ENCODE measurements at regions not wholly inside any gene's neighbourhood (a gene's known extent, or its start where the extent isn't known, plus 50 kb on each side); places are given as distances from the start of the nearest gene placed in this dataset.

GRCh38 chr5:56496581-56497063 lies 263.5 kb upstream of the ANKRD55 start:
- H3K27me3 Mint-ChIP-seq, result no peaks in the 10 kb centered on the region

DNA sequence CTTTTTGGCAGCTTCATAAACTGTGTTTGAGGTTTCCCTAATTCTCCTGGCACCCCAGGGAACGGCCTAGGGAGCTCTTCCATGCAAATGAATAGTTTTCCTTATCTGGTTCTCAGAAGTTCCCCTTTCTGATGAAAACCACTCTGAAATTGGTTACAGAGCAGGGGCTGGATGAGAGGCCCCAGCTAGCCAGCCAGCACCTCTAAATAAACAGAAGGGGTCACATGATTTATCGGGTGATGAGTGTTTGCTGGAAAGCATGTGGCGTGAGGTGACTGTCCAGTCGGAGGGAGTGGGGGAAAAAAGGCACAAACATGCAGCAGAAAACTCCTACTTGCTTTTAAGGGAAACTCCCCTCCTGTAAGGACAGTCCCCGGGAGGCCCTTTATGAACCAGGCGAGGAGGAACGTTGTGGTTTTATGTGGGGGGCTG lies 261.2 kb upstream of the ANKRD55 start:
- DNase-seq, result no peak
- peaks cover 34% of the 10 kb centered on the region for H3K4me1 Mint-ChIP-seq
- no peaks in the 10 kb centered on the region for H3K36me3 Mint-ChIP-seq (ENCODE audit: low read depth)
- H3K27me3 Mint-ChIP-seq, result no peaks in the 10 kb centered on the region
- H3K27ac Mint-ChIP-seq, result no peak overlapping the region
- no peak overlapping the region for H3K4me3 Mint-ChIP-seq
- POLR2A ChIA-PET, result interaction anchor here (0.6 kb wide), 1 partner anchor 273 kb away, joined by 4 read pairs; no protein-coding TSS in a partner anchor
- H3K9me3 Mint-ChIP-seq, result no peaks in the 10 kb centered on the region
- CTCF ChIA-PET, result interaction anchor here (0.6 to 1.5 kb wide), 4 partner anchors 15 to 653 kb away, joined by 3 to 5 read pairs (median 4); no protein-coding TSS in a partner anchor

More at GRCh38 chr5:56496581-56497063, 263.5 kb upstream of the ANKRD55 start:
- Mint-ChIP-seq H3K27ac (no peak overlapping the region), H3K36me3 (ENCODE audit: low read depth) (no peaks in the 10 kb centered on the region), H3K4me3 (no peak overlapping the region), H3K4me1 (peaks cover 28% of the 10 kb centered on the region), H3K9me3 (no peaks in the 10 kb centered on the region)
- POLR2A ChIA-PET, result no interaction called here
- DNase-seq, result no peak
- CTCF ChIA-PET, result no interaction called here

DNA sequence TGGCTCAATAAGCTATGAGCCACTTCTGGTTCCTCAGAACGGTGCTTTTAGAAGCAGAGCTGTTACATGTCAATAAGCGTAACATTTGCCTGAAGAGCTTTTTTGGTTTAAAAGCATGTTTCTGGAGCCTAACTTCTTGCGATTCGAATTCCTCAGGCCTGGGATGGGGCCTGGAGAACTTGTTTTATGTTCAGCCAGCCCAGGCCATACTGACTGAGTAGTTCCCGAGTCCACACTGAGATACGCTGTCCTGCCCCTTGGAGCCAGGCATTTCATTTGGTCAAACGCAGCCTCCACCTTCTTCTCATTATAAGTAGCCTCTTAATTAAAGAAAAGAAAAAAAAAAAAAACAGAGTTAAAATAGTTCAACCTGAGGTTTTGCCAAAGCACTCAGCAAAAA lies 260.6 kb upstream of the ANKRD55 start:
- Mint-ChIP-seq H3K36me3 (ENCODE audit: low read depth) (no peaks in the 10 kb centered on the region), H3K27me3 (no peaks in the 10 kb centered on the region), H3K4me1 (peaks cover 34% of the 10 kb centered on the region), H3K27ac (no peak overlapping the region), H3K9me3 (no peaks in the 10 kb centered on the region), H3K4me3 (no peak overlapping the region)
- CTCF ChIA-PET, result interaction anchor here (0.6 to 1.5 kb wide), 4 partner anchors 14 to 653 kb away, joined by 3 to 5 read pairs (median 4); no protein-coding TSS in a partner anchor
- DNase-seq, result no peak
- POLR2A ChIA-PET, result interaction anchor here (0.6 kb wide), 1 partner anchor 272 kb away, joined by 4 read pairs; no protein-coding TSS in a partner anchor

- ChIA-PET CTCF (interaction anchor here (1.3 to 1.5 kb wide), 3 partner anchors 14 to 223 kb away, joined by 4 to 5 read pairs (median 4); no protein-coding TSS in a partner anchor), POLR2A (no interaction called here)
- H3K9me3 Mint-ChIP-seq, result peaks cover 4% of the 10 kb centered on the region
- no peak for DNase-seq
- H3K36me3 Mint-ChIP-seq (ENCODE audit: low read depth), result no peaks in the 10 kb centered on the region
- H3K4me1 Mint-ChIP-seq, result peaks cover 34% of the 10 kb centered on the region
- no peak overlapping the region for H3K27ac Mint-ChIP-seq
- no peaks in the 10 kb centered on the region for H3K27me3 Mint-ChIP-seq
- no peak overlapping the region for H3K4me3 Mint-ChIP-seq
Observed at GRCh38 chr5:56493308-56493707, 260.2 kb upstream of the ANKRD55 start.

GRCh38 chr5:56492812-56493211 lies 259.7 kb upstream of the ANKRD55 start:
- Mint-ChIP-seq H3K27me3 (no peaks in the 10 kb centered on the region), H3K36me3 (ENCODE audit: low read depth) (no peaks in the 10 kb centered on the region), H3K4me1 (peaks cover 34% of the 10 kb centered on the region), H3K27ac (no peak overlapping the region), H3K4me3 (no peak overlapping the region), H3K9me3 (peaks cover 5% of the 10 kb centered on the region)
- CTCF ChIA-PET, result interaction anchor here (1.3 to 1.5 kb wide), 2 partner anchors 14 to 222 kb away, joined by 4 read pairs; no protein-coding TSS in a partner anchor
- DNase-seq, result no peak
- POLR2A ChIA-PET, result no interaction called here

DNA sequence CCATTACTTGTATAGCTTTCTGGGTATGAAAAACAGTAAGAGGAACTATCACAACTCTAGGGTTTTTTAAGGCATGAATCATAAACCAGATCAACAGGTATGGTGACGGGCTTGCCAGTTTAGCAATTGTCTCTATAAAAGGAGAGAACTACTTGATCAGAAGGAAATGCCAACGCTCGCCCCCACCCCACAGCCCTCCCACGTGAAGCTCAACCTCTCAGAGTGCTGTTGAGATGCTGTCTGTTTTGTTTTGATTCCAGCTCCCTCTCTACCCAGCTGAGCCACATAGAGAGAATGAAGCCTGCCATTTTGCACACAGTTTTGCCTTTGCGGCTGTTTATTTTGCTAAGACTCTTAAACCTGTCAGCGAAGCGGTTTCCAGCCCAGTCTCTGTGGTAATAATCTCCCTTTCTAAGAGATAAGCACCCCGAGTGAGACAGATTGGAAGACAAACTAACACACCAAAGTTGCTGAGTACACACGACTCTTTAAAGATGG lies 257.9 kb upstream of the ANKRD55 start:
- Mint-ChIP-seq H3K27me3 (no peaks in the 10 kb centered on the region), H3K4me3 (peak overlapping the region; percentile 7), H3K27ac (peak overlapping the region; percentile 76), H3K4me1 (peaks cover 21% of the 10 kb centered on the region), H3K9me3 (peaks cover 11% of the 10 kb centered on the region), H3K36me3 (ENCODE audit: low read depth) (no peaks in the 10 kb centered on the region)
- DNase-seq, result peak; percentile 16
- CTCF ChIA-PET, result interaction anchor here (0.7 to 3.1 kb wide), 3 partner anchors 11 to 220 kb away, joined by 3 to 15 read pairs (median 4); no protein-coding TSS in a partner anchor
- POLR2A ChIA-PET, result no interaction called here

DNA sequence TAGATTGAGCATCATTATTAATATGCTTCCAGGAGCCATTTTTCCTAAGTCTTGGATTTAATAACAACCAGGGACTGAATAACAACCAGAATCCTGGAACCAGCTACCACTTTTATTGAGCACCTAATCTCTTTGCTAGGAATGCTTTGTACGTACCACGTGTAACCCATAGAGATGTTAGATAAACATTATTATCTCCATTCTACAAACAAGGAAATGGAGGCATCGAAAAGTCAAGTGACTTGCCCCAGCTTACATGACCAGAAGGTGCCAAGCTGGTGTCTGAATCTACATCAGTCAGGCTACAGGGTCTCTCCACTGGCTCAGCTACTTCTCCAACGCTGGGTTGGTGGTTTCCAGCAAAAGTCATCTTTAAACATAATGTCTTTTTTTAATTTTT lies 256.1 kb upstream of the ANKRD55 start:
- H3K36me3 Mint-ChIP-seq (ENCODE audit: low read depth), result no peaks in the 10 kb centered on the region
- H3K27me3 Mint-ChIP-seq, result no peaks in the 10 kb centered on the region
- CTCF ChIA-PET, result interaction anchor here (1.1 to 3.1 kb wide), 2 partner anchors 9 to 19 kb away, joined by 4 to 15 read pairs; no protein-coding TSS in a partner anchor
- no peak for DNase-seq
- peaks cover 11% of the 10 kb centered on the region for H3K9me3 Mint-ChIP-seq
- no peak overlapping the region for H3K27ac Mint-ChIP-seq
- no peak overlapping the region for H3K4me3 Mint-ChIP-seq
- peaks cover 17% of the 10 kb centered on the region for H3K4me1 Mint-ChIP-seq
- POLR2A ChIA-PET, result no interaction called here

- no peaks in the 10 kb centered on the region for H3K27me3 Mint-ChIP-seq
- H3K4me1 Mint-ChIP-seq, result peaks cover 22% of the 10 kb centered on the region
- no peak for DNase-seq
- ChIA-PET CTCF (interaction anchor here (1.1 to 1.4 kb wide), 3 partner anchors 12 to 351 kb away, joined by 3 to 4 read pairs (median 3); no protein-coding TSS in a partner anchor), POLR2A (no interaction called here)
- H3K36me3 Mint-ChIP-seq (ENCODE audit: low read depth), result no peaks in the 10 kb centered on the region
- H3K27ac Mint-ChIP-seq, result no peak overlapping the region
- peaks cover 11% of the 10 kb centered on the region for H3K9me3 Mint-ChIP-seq
- no peak overlapping the region for H3K4me3 Mint-ChIP-seq
Observed at GRCh38 chr5:56487528-56488115, 254.5 kb upstream of the ANKRD55 start.

- Mint-ChIP-seq H3K27me3 (no peaks in the 10 kb centered on the region), H3K4me1 (peaks cover 46% of the 10 kb centered on the region), H3K4me3 (peak overlapping the region; percentile 80), H3K36me3 (ENCODE audit: low read depth) (no peaks in the 10 kb centered on the region), H3K27ac (peak overlapping the region; percentile 91), H3K9me3 (peaks cover 5% of the 10 kb centered on the region)
- no peak for DNase-seq
- POLR2A ChIA-PET, result no interaction called here
- CTCF ChIA-PET, result interaction anchor here (0.7 kb wide), 1 partner anchor 157 kb away, joined by 3 read pairs; no protein-coding TSS in a partner anchor
Observed at GRCh38 chr5:56482363-56482762, 249.2 kb upstream of the ANKRD55 start.

- peaks cover 3% of the 10 kb centered on the region for H3K9me3 Mint-ChIP-seq
- peak overlapping the region; percentile 80 for H3K4me3 Mint-ChIP-seq
- no peaks in the 10 kb centered on the region for H3K27me3 Mint-ChIP-seq
- POLR2A ChIA-PET, result interaction anchor here (0.5 kb wide), 1 partner anchor 208 kb away, joined by 3 read pairs; no protein-coding TSS in a partner anchor
- H3K4me1 Mint-ChIP-seq, result peaks cover 53% of the 10 kb centered on the region
- CTCF ChIA-PET, result interaction anchor here (0.7 to 3.7 kb wide), 3 partner anchors 8 to 345 kb away, joined by 3 to 15 read pairs (median 4); no protein-coding TSS in a partner anchor
- peak overlapping the region; percentile 91 for H3K27ac Mint-ChIP-seq
- no peaks in the 10 kb centered on the region for H3K36me3 Mint-ChIP-seq (ENCODE audit: low read depth)
- DNase-seq, result peak; percentile 21
Observed at GRCh38 chr5:56481428-56482357, 248.6 kb upstream of the ANKRD55 start.

DNA sequence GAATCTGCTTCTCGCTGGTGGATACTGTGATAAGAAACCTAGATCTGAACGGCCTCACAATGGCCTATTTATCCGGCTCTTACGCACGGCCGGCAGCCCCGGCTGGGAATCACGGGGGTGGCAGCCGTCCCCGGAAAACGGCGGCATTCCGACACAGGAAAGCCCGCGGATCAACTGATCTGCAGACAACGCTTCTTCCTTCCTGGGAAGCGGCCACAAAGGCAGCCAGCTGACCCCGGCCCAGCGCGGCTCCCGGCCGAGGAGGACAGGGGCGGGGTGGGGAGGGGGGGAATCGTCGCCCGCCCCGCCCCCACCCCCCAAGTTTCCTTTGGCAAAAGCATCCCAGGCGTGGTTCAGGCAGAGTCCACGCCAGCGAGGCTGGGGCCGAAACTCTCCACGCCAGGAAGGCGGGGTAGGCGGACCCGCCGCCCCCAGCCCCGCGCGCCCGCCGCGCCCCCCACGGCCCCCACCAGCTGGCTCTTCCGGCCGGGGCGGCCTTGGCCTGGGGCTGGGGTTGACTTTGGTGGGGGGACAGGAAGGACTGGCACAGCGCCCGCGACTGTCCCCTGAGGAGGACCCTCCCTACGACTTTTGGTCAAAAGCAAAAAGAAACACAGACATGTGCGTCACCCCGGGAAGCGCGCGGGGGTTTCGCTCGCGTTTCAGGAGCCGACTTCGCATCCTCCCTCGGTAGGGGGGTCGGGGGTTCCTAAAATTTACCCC lies 247.7 kb upstream of the ANKRD55 start:
- Mint-ChIP-seq H3K27me3 (no peaks in the 10 kb centered on the region), H3K9me3 (no peaks in the 10 kb centered on the region), H3K4me1 (peaks cover 59% of the 10 kb centered on the region), H3K4me3 (peak overlapping the region; percentile 80), H3K27ac (peak overlapping the region; percentile 95), H3K36me3 (ENCODE audit: low read depth) (no peaks in the 10 kb centered on the region)
- POLR2A ChIA-PET, result no interaction called here
- CTCF ChIA-PET, result interaction anchor here (0.9 to 3.7 kb wide), 4 partner anchors 9 to 346 kb away, joined by 3 to 15 read pairs (median 4); no protein-coding TSS in a partner anchor
- DNase-seq, result peak; percentile 32

Measured in activated CD4-positive, alpha-beta T cell treated with anti-CD3 and anti-CD28 coated beads, Interleukin-2, amount 10 ng/mL, durations not matched to agents 7 days and 5 days (primary cell).